ENCODE measurements at regions not wholly inside any gene's neighbourhood (a gene's known extent, or its start where the extent isn't known, plus 50 kb on each side); places are given as distances from the start of the nearest gene placed in this dataset.

DNA sequence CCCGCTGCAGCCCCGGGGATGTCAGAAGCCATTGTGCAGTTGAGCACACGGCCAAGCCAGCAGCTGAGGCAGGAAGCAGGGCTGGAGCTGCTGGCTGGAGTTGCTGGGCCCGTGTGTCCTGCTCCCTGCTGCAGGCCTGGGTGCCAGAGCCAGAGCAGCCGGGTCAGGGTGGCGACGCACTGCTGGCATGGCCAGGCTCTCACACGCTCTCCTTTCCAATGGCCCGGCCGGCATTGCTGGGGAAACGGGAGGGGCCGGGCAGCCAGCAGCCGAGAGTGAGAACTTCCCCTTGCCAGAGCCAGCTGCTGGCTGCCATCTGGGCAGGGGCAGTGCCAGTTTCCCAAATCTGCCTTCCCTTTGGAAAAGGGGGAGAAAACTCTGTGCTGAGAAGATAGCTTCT, 82.4 kb upstream of the PROX1 start:
- DNase-seq = no peak

DNA sequence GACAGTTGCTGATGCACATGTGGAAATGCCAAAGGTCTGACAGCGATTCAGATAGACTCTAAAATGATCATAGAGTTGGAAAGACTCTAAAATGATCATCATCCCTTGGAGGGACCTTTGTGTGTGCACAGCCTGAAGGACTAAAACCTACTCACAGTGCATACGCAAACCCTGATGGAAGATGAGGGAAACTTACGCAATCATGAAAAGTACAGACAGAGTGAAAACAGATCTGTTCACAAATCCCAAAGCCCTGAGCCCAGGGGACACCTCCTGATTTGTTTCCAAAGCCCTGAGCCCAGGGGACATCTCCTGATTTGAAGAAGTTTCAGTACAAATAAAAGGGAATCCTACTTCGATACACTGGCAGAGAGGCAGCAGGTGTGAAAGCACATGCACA, 79.3 kb upstream of the PROX1 start:
- DNase-seq = no peak

DNA sequence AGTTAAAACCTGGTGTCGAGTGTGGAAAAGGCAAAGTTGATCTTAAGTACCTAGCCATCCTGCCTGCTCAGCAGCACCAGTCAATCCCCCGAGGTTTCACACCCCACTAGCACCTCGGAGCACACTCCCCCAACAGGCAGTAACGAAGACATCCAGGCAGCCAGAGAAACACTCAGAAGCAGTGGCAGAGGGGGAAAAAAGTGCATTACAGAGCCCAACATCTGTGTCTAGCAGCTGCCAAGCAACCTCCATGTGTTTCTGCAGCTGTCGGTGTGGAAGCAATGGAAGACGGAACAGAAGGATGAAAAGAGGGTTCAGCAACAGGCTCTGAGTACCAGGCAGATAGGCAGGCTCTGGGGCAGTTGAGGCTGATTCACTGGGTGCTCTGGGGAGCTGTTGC, 73.4 kb upstream of the PROX1 start:
- DNase-seq = no peak

DNA sequence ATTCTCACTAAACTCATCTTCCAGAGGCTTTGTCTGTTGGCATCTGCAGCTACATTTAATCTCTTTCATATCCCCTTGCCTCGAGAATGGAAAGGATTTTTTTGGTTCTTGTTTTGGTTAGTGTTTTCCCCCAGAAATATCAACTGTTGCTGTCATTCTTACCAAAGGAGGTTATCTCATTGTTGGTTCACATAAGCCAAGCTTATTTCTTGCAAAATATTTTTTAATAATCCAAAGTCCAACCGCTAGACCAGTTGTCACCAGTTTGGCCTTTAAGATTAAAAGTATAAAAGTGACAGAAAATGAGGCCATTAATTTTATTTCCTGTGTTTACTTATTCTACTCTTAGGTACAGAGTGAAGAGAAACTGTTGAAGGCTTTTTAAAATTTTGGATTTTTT, 66.5 kb upstream of the PROX1 start:
- no peak for DNase-seq

DNA sequence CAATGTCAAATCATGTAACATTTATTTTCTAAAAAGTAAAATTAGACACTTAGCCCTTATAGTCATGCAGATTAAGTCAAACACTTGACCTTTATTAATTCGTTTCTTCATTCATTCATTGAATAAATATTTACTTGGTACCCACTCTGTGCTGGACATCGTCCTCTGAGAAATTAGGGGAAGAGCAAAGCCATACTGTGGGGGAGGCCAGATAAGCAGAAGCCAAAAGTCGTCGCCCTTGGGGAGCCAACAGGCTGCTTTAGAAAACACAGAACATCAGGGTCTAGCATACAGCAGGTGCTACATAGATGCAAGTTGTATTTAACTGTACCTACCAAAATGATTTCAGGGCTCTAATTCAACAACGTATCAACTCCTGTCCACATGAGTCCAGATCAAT, 66.1 kb upstream of the PROX1 start:
- DNase-seq = no peak

DNA sequence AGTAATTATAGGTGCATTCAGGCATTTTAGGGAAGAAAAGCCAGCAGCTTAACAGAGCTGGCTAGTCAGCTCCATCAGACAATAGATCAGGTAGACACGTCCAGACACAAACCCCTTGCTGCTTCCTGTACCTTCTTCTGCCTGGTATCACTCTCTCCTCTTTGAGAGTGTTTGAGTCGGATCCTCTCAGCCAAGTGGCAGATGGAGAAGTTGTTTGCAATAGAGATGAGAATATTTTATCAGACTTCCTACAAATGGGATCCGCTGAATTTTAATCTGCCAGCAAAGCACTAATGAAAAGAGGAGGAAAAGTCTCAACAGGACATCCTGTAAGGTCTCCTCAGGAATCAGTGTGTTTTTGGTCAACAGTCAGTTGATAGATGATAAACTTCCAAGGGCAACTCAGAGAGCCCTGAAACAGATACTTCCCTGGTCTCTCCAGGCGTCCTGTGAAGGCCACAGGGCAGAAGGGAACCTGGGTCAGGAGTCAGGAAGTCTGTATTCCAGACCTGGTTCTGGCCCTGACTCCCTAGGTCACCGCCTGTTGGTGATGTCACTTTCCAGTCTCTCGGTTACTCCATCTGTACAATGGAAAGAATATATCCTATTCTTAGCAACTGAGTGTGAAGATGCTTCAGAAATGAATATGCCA, 62.1 kb upstream of the PROX1 start:
- DNase-seq = no peak

DNA sequence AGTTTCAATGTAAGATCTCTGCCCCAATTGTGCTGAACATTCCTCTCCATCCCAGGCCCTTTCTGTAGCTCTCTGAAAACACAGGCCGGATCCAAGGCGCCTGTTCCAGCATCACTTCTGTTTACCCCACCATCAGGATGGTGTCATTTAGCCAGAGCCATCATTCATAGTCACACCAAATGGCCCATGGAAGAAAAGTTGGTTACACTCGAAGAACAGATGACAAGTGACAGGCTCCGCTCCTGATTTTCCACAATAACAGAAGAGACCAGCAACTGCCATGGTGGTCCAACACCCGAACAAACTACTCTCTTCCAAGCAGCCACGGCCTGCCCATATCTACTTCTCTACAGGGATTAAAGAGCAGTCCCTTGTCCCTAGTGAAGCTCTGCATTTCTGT, 59.9 kb upstream of the PROX1 start:
- no peak for DNase-seq

DNA sequence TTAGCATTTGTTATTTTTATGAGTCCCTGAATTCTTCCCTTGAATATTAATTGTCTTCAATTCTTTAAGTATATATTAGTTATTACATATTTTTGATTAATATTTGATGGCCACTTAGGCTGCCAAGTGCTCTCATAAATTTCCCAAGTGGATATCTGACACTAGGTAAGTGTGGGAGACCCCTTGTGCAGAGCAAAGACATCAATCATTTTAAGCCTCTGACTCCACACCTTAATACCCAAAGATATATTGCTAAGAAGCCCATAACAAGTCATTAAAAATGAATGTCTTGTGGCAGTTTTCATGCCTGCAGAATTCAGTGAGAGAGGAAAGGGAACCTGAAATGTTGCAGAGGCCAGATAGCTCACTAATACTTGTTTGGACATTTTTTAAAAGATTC, 58.4 kb upstream of the PROX1 start:
- no peak for DNase-seq

DNA sequence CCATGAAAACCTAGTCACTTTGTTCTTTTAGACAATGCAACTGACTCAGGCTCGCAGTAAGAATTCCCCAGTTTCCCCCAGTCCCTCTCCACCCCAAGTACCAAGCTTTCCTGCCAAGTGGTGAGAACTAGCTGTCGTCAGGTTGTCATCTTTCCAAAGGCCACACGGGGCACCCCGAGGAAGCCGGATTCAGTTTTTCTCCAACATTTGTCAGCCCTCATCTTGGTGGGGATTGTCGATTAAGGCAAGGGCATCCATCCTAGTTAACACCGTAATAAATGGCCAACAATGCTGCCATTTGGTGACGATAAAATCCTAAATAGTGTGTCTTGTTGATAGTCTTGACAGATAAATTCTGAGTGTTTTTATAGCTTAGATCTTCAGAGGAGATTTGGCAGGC, 55.9 kb upstream of the PROX1 start:
- no peak for DNase-seq

DNA sequence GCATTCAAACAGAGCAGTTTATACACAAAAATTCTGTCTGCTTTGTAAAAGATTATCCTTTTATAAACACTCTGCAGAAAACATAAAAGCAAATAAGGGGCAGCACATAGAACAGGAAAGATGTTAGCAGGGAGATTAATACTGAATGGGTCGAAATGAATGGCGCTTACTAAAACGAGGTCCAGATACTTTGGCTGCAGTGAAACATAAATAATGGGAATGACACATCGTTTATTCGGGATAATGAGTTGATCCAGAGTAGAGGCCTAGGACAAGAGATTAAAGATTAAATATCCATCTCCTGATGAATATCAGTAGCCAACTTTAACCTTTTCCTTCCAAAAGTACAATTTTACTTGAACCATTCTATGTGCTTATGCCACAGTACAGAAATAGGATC, 54.4 kb upstream of the PROX1 start:
- DNase-seq = no peak

DNA sequence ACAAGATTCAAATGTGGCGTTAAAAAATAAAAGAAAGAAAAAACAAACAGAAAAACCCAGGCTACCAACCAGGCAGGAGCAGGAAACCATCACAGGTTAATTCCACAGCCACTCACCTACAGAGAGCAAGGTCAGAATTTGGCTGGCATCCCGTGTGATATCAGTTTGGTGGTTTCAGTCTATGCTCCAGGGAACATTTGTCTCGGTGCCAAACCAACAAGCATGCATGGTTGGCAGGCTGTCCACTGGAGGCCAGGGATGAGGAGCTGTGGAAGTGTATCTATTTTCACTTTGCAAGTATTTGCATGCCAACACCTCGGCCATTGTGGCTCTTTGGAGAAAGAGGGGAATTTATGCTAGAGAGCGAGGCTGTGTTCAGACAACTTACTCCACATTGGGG, 53.1 kb upstream of the PROX1 start:
- peak; percentile 83 for DNase-seq

DNA sequence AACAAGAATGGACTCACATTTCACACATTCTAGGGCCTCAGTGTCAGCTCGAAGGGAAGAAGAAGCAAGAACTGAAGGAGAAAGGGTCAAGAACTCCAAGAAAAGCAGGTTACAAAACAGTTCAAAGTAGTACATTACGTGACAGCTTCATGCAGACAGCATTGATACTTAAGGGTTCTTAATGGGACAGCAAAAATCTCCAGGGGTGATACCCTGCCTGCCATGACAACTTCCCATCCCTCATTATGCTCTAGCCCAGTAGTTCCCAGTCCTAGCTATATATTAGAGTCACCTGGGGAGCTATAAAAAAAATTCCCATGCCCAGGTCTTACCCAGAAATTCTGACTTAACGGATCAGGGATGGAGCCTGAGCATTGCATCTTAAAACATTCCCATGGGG, 51.2 kb upstream of the PROX1 start:
- DNase-seq = no peak
